Nephron (organoid): ENCODE measurements at regions not wholly inside any gene's neighbourhood (a gene's known extent, or its start where the extent isn't known, plus 50 kb on each side); places are given as distances from the start of the nearest gene placed in this dataset.
"Not testable (repeated sequence)": the region's sequence is repeated elsewhere in the genome, so short reads cannot be mapped to it uniquely, and the experiment has no call there.

Experiments
- H3K27ac Mint-ChIP-seq, 3 experiments: 2 replicates each; pipeline ENCODE4 v1.8.0; 2020; ENCODE audit warnings: mixed read lengths in 3 of 3, mild to moderate bottlenecking in 2 of 3, moderate library complexity in 1 of 3
- H3K27me3 Mint-ChIP-seq: 2 replicates; pipeline ENCODE4 v1.8.0; 2021; ENCODE audit warnings: low read depth, mild to moderate bottlenecking, moderate library complexity, mixed read lengths
- H3K36me3 Mint-ChIP-seq: 2 replicates; pipeline ENCODE4 v1.8.0; 2020; ENCODE audit warnings: low read depth, mixed read lengths
- H3K4me1 Mint-ChIP-seq: 2 replicates; pipeline ENCODE4 v1.8.0; 2020; ENCODE audit warnings: mixed read lengths
- H3K4me3 Mint-ChIP-seq, 3 experiments: 2 replicates each; pipeline ENCODE4 v1.8.0; 2020; ENCODE audit warnings: mild to moderate bottlenecking in 3 of 3, mixed read lengths in 3 of 3, moderate library complexity in 2 of 3
- H3K9me3 Mint-ChIP-seq: 2 replicates; pipeline ENCODE4 v1.8.0; 2020; ENCODE audit warnings: mixed read lengths
- CTCF ChIP-seq, 3 experiments: fragments of 200-600 bp; sonication (generic); IDR thresholded peaks; one replicate each; pipeline ENCODE4 v1.5.0; 2021; ENCODE audit warnings: antibody characterized with exemption in 3 of 3; ENCODE audit not compliant: unreplicated experiment in 3 of 3

- Mint-ChIP-seq H3K4me3 (no peak overlapping the region), H3K4me1 (peaks cover 10% of the 10 kb centered on the region), H3K36me3 (no peaks in the 10 kb centered on the region), H3K27me3 (no peaks in the 10 kb centered on the region), H3K9me3 (no peaks in the 10 kb centered on the region), H3K27ac (no peak overlapping the region)
- no peak for TF ChIP-seq CTCF (IDR thresholded peaks at IDR 0.05; ENCODE audit: unreplicated experiment in 3 of 3)
Observed at GRCh38 chr11:42410251-42410955, 901.4 kb upstream of the API5 start.

GRCh38 chr11:42412590-42412989 is 899.2 kb upstream of the API5 start:
- Mint-ChIP-seq H3K27me3 (no peaks in the 10 kb centered on the region), H3K27ac (no peak overlapping the region), H3K9me3 (no peaks in the 10 kb centered on the region), H3K4me3 (no peak overlapping the region), H3K4me1 (peaks cover 5% of the 10 kb centered on the region), H3K36me3 (no peaks in the 10 kb centered on the region)
- TF ChIP-seq CTCF (IDR thresholded peaks at IDR 0.05; ENCODE audit: unreplicated experiment in 3 of 3), result no peak

- Mint-ChIP-seq H3K36me3 (no peaks in the 10 kb centered on the region), H3K27ac (no peak overlapping the region), H3K4me3 (no peak overlapping the region), H3K27me3 (no peaks in the 10 kb centered on the region), H3K9me3 (no peaks in the 10 kb centered on the region), H3K4me1 (no peaks in the 10 kb centered on the region)
- no peak for TF ChIP-seq CTCF (IDR thresholded peaks at IDR 0.05; ENCODE audit: unreplicated experiment in 3 of 3)
Observed at GRCh38 chr11:42417691-42418090, 894.1 kb upstream of the API5 start.

GRCh38 chr11:42422090-42422489 is 889.7 kb upstream of the API5 start:
- H3K4me1 Mint-ChIP-seq, result no peaks in the 10 kb centered on the region
- no peaks in the 10 kb centered on the region for H3K9me3 Mint-ChIP-seq
- H3K4me3 Mint-ChIP-seq, result no peak overlapping the region
- H3K27ac Mint-ChIP-seq, result no peak overlapping the region
- no peaks in the 10 kb centered on the region for H3K27me3 Mint-ChIP-seq
- no peaks in the 10 kb centered on the region for H3K36me3 Mint-ChIP-seq
- TF ChIP-seq CTCF (IDR thresholded peaks at IDR 0.05; ENCODE audit: unreplicated experiment in 3 of 3), result no peak

- H3K4me1 Mint-ChIP-seq, H3K27me3 Mint-ChIP-seq, H3K27ac Mint-ChIP-seq, H3K9me3 Mint-ChIP-seq, H3K36me3 Mint-ChIP-seq, H3K4me3 Mint-ChIP-seq: not testable (repeated sequence)
Observed at GRCh38 chr11:42434911-42435310, 876.9 kb upstream of the API5 start.

GRCh38 chr11:42444406-42444805 is 867.4 kb upstream of the API5 start:
- no peaks in the 10 kb centered on the region for H3K4me1 Mint-ChIP-seq
- H3K9me3 Mint-ChIP-seq, result peaks cover 11% of the 10 kb centered on the region
- H3K27me3 Mint-ChIP-seq, result no peaks in the 10 kb centered on the region
- no peaks in the 10 kb centered on the region for H3K36me3 Mint-ChIP-seq
- no peak overlapping the region for H3K4me3 Mint-ChIP-seq
- H3K27ac Mint-ChIP-seq, result no peak overlapping the region
- no peak for TF ChIP-seq CTCF (IDR thresholded peaks at IDR 0.05; ENCODE audit: unreplicated experiment in 3 of 3)
